Prostate gland (tissue), 2 donors: ENCODE measurements at regions not wholly inside any gene's neighbourhood (a gene's known extent, or its start where the extent isn't known, plus 50 kb on each side); places are given as distances from the start of the nearest gene placed in this dataset.

Source experiments
- CTCF ChIP-seq, 4 experiments: fragments of 200-600 bp in 2 of 4; fragments of 450-650 bp in 2 of 4; sonication (generic) in 2 of 4; IDR thresholded peaks; 1 replicate in 3 of 4; 2 replicates in 1 of 4; pipeline ENCODE4 v1.5.1; 2016 to 2019; ENCODE audit warnings: antibody characterized with exemption in 4 of 4, mild to moderate bottlenecking in 2 of 4, moderate library complexity in 2 of 4
- POLR2A ChIP-seq: fragments of 450-650 bp; IDR thresholded peaks from one replicate; pipeline ENCODE4 v1.6.1; 2016; ENCODE audit warnings: antibody characterized with exemption, mild to moderate bottlenecking
- POLR2AphosphoS5 ChIP-seq: sonication (generic); formaldehyde crosslinking; IDR thresholded peaks from one replicate; pipeline ENCODE4 v1.6.1; 2017; ENCODE audit warnings: antibody characterized with exemption

GRCh38 chr13:99868767-99869166 lies 102.8 kb downstream of the ZIC5 start:
- TF ChIP-seq CTCF (IDR thresholded peaks at IDR 0.05): no peak
- TF ChIP-seq POLR2A: no peak
- no peak for TF ChIP-seq POLR2AphosphoS5
